Fibroblast of lung (primary cell): ENCODE measurements at regions not wholly inside any gene's neighbourhood (a gene's known extent, or its start where the extent isn't known, plus 50 kb on each side); places are given as distances from the start of the nearest gene placed in this dataset.

Source experiments
- CTCF ChIP-seq, 2 donors: IDR thresholded peaks in 1 of 2; conservative IDR thresholded peaks in 1 of 2; 1 replicate in 1 of 2; 2 replicates in 1 of 2; pipeline ENCODE4 v1.5.1; 2011 to 2012; ENCODE audit warnings: low read length in 2 of 2, control low read depth in 1 of 2, inconsistent platforms in 1 of 2, low read depth in 1 of 2, mild to moderate bottlenecking in 1 of 2
- EZH2 ChIP-seq: IDR thresholded peaks from 2 replicates; pipeline ENCODE4 v1.5.1; 2012; ENCODE audit warnings: low read length, control low read depth, mild to moderate bottlenecking; ENCODE audit errors: missing control alignments

- TF ChIP-seq CTCF (conservative IDR thresholded peaks at IDR 0.05 in 1 of 2, IDR thresholded peaks at IDR 0.05 in 1 of 2; ENCODE audit: low read depth in 1 of 2, low read length in 2 of 2), result no peak
- no peak for TF ChIP-seq EZH2
These were observed 451.3 kb downstream of the LIG4 start for GRCh38 chr13:107764046-107764445.
